H9 (cell line): ENCODE measurements at regions not wholly inside any gene's neighbourhood (a gene's known extent, or its start where the extent isn't known, plus 50 kb on each side); places are given as distances from the start of the nearest gene placed in this dataset.

Experiments
- DNase-seq: peaks from one replicate; pipeline ENCODE4 v3.0.0-alpha.2; 2017
- H2AFZ ChIP-seq: one replicate; pipeline ENCODE4 v1.6.1; 2013; ENCODE audit warnings: mild to moderate bottlenecking, low read length, control low read depth, moderate library complexity
- H2AK5ac ChIP-seq: 2 replicates; pipeline ENCODE4 v1.6.1; 2013; ENCODE audit warnings: low read length, control low read depth, mixed read lengths; ENCODE audit not compliant: insufficient read length
- H2BK120ac ChIP-seq: one replicate; pipeline ENCODE4 v1.6.1; 2013; ENCODE audit warnings: low read depth, mild to moderate bottlenecking, low read length, control low read depth, inconsistent platforms; ENCODE audit not compliant: poor library complexity, severe bottlenecking
- H2BK12ac ChIP-seq: 2 replicates; pipeline ENCODE4 v1.6.1; 2013; ENCODE audit warnings: low read length, control low read depth, mixed read lengths, low read depth; ENCODE audit not compliant: insufficient read length
- H2BK15ac ChIP-seq: 2 replicates; pipeline ENCODE4 v1.6.1; 2013; ENCODE audit warnings: low read depth, low read length, control low read depth
- H2BK20ac ChIP-seq: one replicate; pipeline ENCODE4 v1.6.1; 2013; ENCODE audit warnings: low read depth, mild to moderate bottlenecking, low read length, control low read depth, inconsistent platforms; ENCODE audit not compliant: poor library complexity, severe bottlenecking
- H2BK5ac ChIP-seq: 2 replicates; pipeline ENCODE4 v1.6.1; 2013; ENCODE audit warnings: low read length, control low read depth, mixed read lengths; ENCODE audit not compliant: insufficient read length
- H3K14ac ChIP-seq: 2 replicates; pipeline ENCODE4 v1.6.1; 2013; ENCODE audit warnings: low read length, control low read depth; ENCODE audit not compliant: insufficient read depth
- H3K18ac ChIP-seq: 2 replicates; pipeline ENCODE4 v1.6.1; 2013; ENCODE audit warnings: low read depth, mild to moderate bottlenecking, mixed read lengths, low read length, control low read depth; ENCODE audit not compliant: insufficient read length
- H3K23ac ChIP-seq: 2 replicates; pipeline ENCODE4 v1.6.1; 2013; ENCODE audit warnings: low read length, control low read depth, mixed read lengths, low read depth; ENCODE audit not compliant: insufficient read length
- H3K23me2 ChIP-seq: 2 replicates; pipeline ENCODE4 v1.6.1; 2013; ENCODE audit warnings: low read depth, mild to moderate bottlenecking, mixed read lengths, low read length, control low read depth; ENCODE audit not compliant: insufficient read length, poor library complexity, severe bottlenecking
- H3K27ac ChIP-seq: 2 replicates; pipeline ENCODE4 v1.5.1; 2013; ENCODE audit warnings: low read length, control low read depth, mixed read lengths, low read depth; ENCODE audit not compliant: insufficient read length
- H3K27me3 ChIP-seq: 2 replicates; pipeline ENCODE4 v1.6.1; 2013; ENCODE audit warnings: low read length, control low read depth, inconsistent platforms; ENCODE audit not compliant: insufficient read depth
- H3K4ac ChIP-seq: 2 replicates; pipeline ENCODE4 v1.6.1; 2013; ENCODE audit warnings: low read depth, mild to moderate bottlenecking, control low read depth, inconsistent platforms, low read length, moderate library complexity
- H3K4me1 ChIP-seq: 2 replicates; pipeline ENCODE4 v1.6.1; 2013; ENCODE audit warnings: low read length, control low read depth, inconsistent platforms; ENCODE audit not compliant: insufficient read depth
- H3K4me2 ChIP-seq: 2 replicates; pipeline ENCODE4 v1.6.1; 2013; ENCODE audit warnings: low read length, control low read depth, mixed read lengths; ENCODE audit not compliant: insufficient read length, insufficient read depth
- H3K56ac ChIP-seq: 2 replicates; pipeline ENCODE4 v1.6.1; 2013; ENCODE audit warnings: low read depth, mild to moderate bottlenecking, mixed read lengths, low read length, control low read depth; ENCODE audit not compliant: insufficient read length
- H3K79me1 ChIP-seq: 2 replicates; pipeline ENCODE4 v1.6.1; 2013; ENCODE audit warnings: low read depth, mild to moderate bottlenecking, moderate library complexity, low read length, control low read depth, inconsistent platforms; ENCODE audit not compliant: insufficient read depth, poor library complexity, severe bottlenecking
- H3K79me2 ChIP-seq: 2 replicates; pipeline ENCODE4 v1.6.1; 2013; ENCODE audit warnings: low read length, control low read depth, inconsistent platforms; ENCODE audit not compliant: insufficient read depth
- H3K9ac ChIP-seq: 2 replicates; pipeline ENCODE4 v1.6.1; 2013; ENCODE audit warnings: low read length, control low read depth, mixed read lengths; ENCODE audit not compliant: insufficient read length; ENCODE audit errors: extremely low read depth
- H3K9me3 ChIP-seq: one replicate; pipeline ENCODE4 v1.6.1; 2013; ENCODE audit warnings: low read depth, low read length, inconsistent platforms; ENCODE audit not compliant: control insufficient read depth
- H3T11ph ChIP-seq: one replicate; pipeline ENCODE4 v1.6.1; 2013; ENCODE audit warnings: mild to moderate bottlenecking, low read length, control low read depth, inconsistent platforms
- H4K20me1 ChIP-seq: one replicate; pipeline ENCODE4 v1.6.1; 2013; ENCODE audit not compliant: control insufficient read depth, insufficient read length, insufficient read depth
- H4K5ac ChIP-seq: 2 replicates; pipeline ENCODE4 v1.6.1; 2013; ENCODE audit warnings: low read depth, mild to moderate bottlenecking, mixed read lengths, low read length, control low read depth; ENCODE audit not compliant: insufficient read length
- H4K8ac ChIP-seq: replicated peaks from 2 replicates; pipeline ENCODE4 v1.6.1; 2013; ENCODE audit warnings: low read length, control low read depth, mixed read lengths, low read depth; ENCODE audit not compliant: insufficient read length
- H4K91ac ChIP-seq: 2 replicates; pipeline ENCODE4 v1.6.1; 2013; ENCODE audit warnings: low read depth, mild to moderate bottlenecking, moderate library complexity, mixed read lengths, low read length, control low read depth; ENCODE audit not compliant: insufficient read length
- H3K27ac Mint-ChIP-seq, 3 experiments: 2 replicates in 2 of 3; 3 replicates in 1 of 3; pipeline ENCODE4 v1.8.0; 2020 to 2021; ENCODE audit warnings: mixed read lengths in 3 of 3, mild to moderate bottlenecking in 1 of 3, moderate library complexity in 1 of 3
- H3K27me3 Mint-ChIP-seq: 2 replicates; pipeline ENCODE4 v1.8.0; 2021; ENCODE audit warnings: low read depth, mild to moderate bottlenecking, moderate library complexity, mixed read lengths
- H3K36me3 Mint-ChIP-seq, 3 experiments: 2 replicates in 2 of 3; 3 replicates in 1 of 3; pipeline ENCODE4 v1.8.0; 2020 to 2021; ENCODE audit warnings: low read depth in 3 of 3, mixed read lengths in 3 of 3; ENCODE audit not compliant: insufficient read depth in 1 of 3
- H3K4me1 Mint-ChIP-seq, 2 experiments: 2 replicates each; pipeline ENCODE4 v1.8.0; 2020; ENCODE audit warnings: mixed read lengths in 2 of 2
- H3K4me3 Mint-ChIP-seq, 2 experiments: 2 replicates in 1 of 2; 3 replicates in 1 of 2; pipeline ENCODE4 v1.8.0; 2020 to 2021; ENCODE audit warnings: mild to moderate bottlenecking in 2 of 2, mixed read lengths in 2 of 2, moderate library complexity in 1 of 2
- H3K9me3 Mint-ChIP-seq, 2 experiments: 2 replicates in 1 of 2; 3 replicates in 1 of 2; pipeline ENCODE4 v1.8.0; 2020; ENCODE audit warnings: mild to moderate bottlenecking in 2 of 2, mixed read lengths in 2 of 2, moderate library complexity in 1 of 2
- CTCF ChIP-seq: fragments of 200-600 bp; sonication (generic); conservative IDR thresholded peaks from 3 replicates; pipeline ENCODE4 v1.8.0; 2021; ENCODE audit warnings: antibody characterized with exemption, mild to moderate bottlenecking
- WGBS: extraction: QIAGEN DNeasy Blood & Tissue Kit; methylation state at CpG from one replicate; pipeline ENCODE4 v1.1.7; 2013; ENCODE audit warnings: missing lambda C conversion rate, low lambda C conversion rate, mixed read lengths; ENCODE audit not compliant: insufficient read length; ENCODE audit errors: extremely low coverage; 5-methylcytosine and 5-hydroxymethylcytosine counted together

GRCh38 chr4:170305627-170306026 is 215.9 kb upstream of the AADAT start:
- no peak overlapping the region for H4K8ac ChIP-seq
- no CpG with 5 or more reads among the region's 2 CpGs for WGBS
- H3K4me2 ChIP-seq, result no peak overlapping the region

More at GRCh38 chr4:170305627-170306026, 215.9 kb upstream of the AADAT start:
- no peak overlapping the region for H4K91ac ChIP-seq
- H2BK120ac ChIP-seq, result no peak overlapping the region
- no peaks in the 10 kb centered on the region for H3K4me1 ChIP-seq
- H3K4me1 Mint-ChIP-seq, result no peaks in the 10 kb centered on the region
- no peak overlapping the region for H2BK15ac ChIP-seq
- no peak overlapping the region for H2BK12ac ChIP-seq
- no peak overlapping the region for H3K27ac Mint-ChIP-seq
- no peak overlapping the region for H3K56ac ChIP-seq
- no peaks in the 10 kb centered on the region for H3K79me1 ChIP-seq
- no peak overlapping the region for H3K4me3 Mint-ChIP-seq
- no peak overlapping the region for H3K18ac ChIP-seq
- H3K9me3 ChIP-seq, result no peaks in the 10 kb centered on the region
- H3K9ac ChIP-seq, result no peak overlapping the region
- no peak overlapping the region for H3K4ac ChIP-seq
- no peaks in the 10 kb centered on the region for H3K36me3 Mint-ChIP-seq
- H3K79me2 ChIP-seq, result no peaks in the 10 kb centered on the region
- DNase-seq, result no peak
- H3K14ac ChIP-seq, result no peak overlapping the region
- H2BK20ac ChIP-seq, result no peak overlapping the region
- no peaks in the 10 kb centered on the region for H4K20me1 ChIP-seq
- no peak overlapping the region for H2BK5ac ChIP-seq
- no peaks in the 10 kb centered on the region for H3K27me3 ChIP-seq
- no peak overlapping the region for H3T11ph ChIP-seq
- no peak overlapping the region for H2AFZ ChIP-seq
- TF ChIP-seq CTCF, result no peak
- H3K27ac ChIP-seq, result no peak overlapping the region
- H3K27me3 Mint-ChIP-seq, result no peaks in the 10 kb centered on the region
- H3K23me2 ChIP-seq, result no peaks in the 10 kb centered on the region
- H2AK5ac ChIP-seq, result no peak overlapping the region
- no peak overlapping the region for H3K23ac ChIP-seq
- no peak overlapping the region for H4K5ac ChIP-seq
- H3K9me3 Mint-ChIP-seq, result no peaks in the 10 kb centered on the region
